B cell (primary cell): ENCODE measurements at regions not wholly inside any gene's neighbourhood (a gene's known extent, or its start where the extent isn't known, plus 50 kb on each side); places are given as distances from the start of the nearest gene placed in this dataset.

Experiments
- ATAC-seq: fragments of 200-7000 bp; cut with Tn5 transposase; one replicate; pipeline ENCODE4 v1.10.0; 2021; ENCODE audit warnings: low read depth, mild to moderate bottlenecking, moderate number of reproducible peaks, moderate library complexity
- CTCF ChIA-PET: fragments of 350-600 bp; sonication (Branson Sonifier 250); formaldehyde crosslinking; loops from one replicate; lab custom pipeline; 2021; ENCODE audit warnings: antibody characterized with exemption, inconsistent platforms; lab: Charles Lee
- POLR2A ChIA-PET: fragments of 350-600 bp; sonication (Branson Sonifier 250); formaldehyde crosslinking; loops from one replicate; lab custom pipeline; 2021; ENCODE audit warnings: antibody characterized with exemption; lab: Charles Lee
- DNase-seq: peaks from one replicate; pipeline ENCODE4 v3.0.0; 2013
- H2AFZ ChIP-seq: 2 replicates; pipeline ENCODE4 v1.6.1; 2012; ENCODE audit warnings: mild to moderate bottlenecking, low read depth, low read length; ENCODE audit not compliant: insufficient read depth, poor library complexity, severe bottlenecking
- H3K27ac ChIP-seq, 2 donors: 1 replicate in 1 of 2; 2 replicates in 1 of 2; pipeline ENCODE4 v1.5.1; 2012 to 2013; ENCODE audit warnings: low read length in 2 of 2, mild to moderate bottlenecking in 2 of 2, moderate library complexity in 1 of 2
- H3K27me3 ChIP-seq, 4 experiments: fragments of 200-600 bp in 1 of 4; sonication (generic) in 1 of 4; replicated peaks in 1 of 4; 1 replicate in 2 of 4; 2 replicates in 2 of 4; pipeline versions ENCODE4 v1.6.1 to v1.7.0; 2013 to 2016; ENCODE audit warnings: low read length in 3 of 4, mild to moderate bottlenecking in 2 of 4, mixed read lengths in 1 of 4, moderate library complexity in 1 of 4; ENCODE audit not compliant: insufficient read depth in 4 of 4, control insufficient read depth in 3 of 4; ENCODE audit errors: control extremely low read depth in 1 of 4
- H3K36me3 ChIP-seq, 2 experiments: replicated peaks in 1 of 2; 1 replicate in 1 of 2; 2 replicates in 1 of 2; pipeline versions ENCODE4 v1.6.1 to v1.7.1; 2013; ENCODE audit warnings: low read length in 1 of 2; ENCODE audit not compliant: insufficient read depth in 2 of 2, control insufficient read depth in 1 of 2; ENCODE audit errors: control extremely low read depth in 1 of 2, extremely low read depth in 1 of 2
- H3K4me1 ChIP-seq, 2 donors: fragments of 200-600 bp in 1 of 2; sonication (generic) in 1 of 2; 1 replicate in 1 of 2; 2 replicates in 1 of 2; pipeline versions ENCODE4 v1.5.1 to v1.6.1; 2013 to 2017; ENCODE audit warnings: low read length in 2 of 2; ENCODE audit not compliant: control insufficient read depth in 2 of 2, insufficient read depth in 2 of 2
- H3K4me2 ChIP-seq: replicated peaks from 2 replicates; pipeline ENCODE3; 2012; ENCODE audit warnings: mild to moderate bottlenecking, low read depth, low read length; ENCODE audit not compliant: poor library complexity, severe bottlenecking
- H3K4me3 ChIP-seq, 5 experiments: fragments of 200-600 bp in 1 of 5; sonication (generic) in 1 of 5; 1 replicate in 3 of 5; 2 replicates in 2 of 5; pipeline versions ENCODE4 v1.5.1 to v1.7.0; 2011 to 2016; ENCODE audit warnings: low read length in 4 of 5, mild to moderate bottlenecking in 4 of 5, low read depth in 2 of 5, control low read depth in 1 of 5, moderate library complexity in 1 of 5; ENCODE audit not compliant: insufficient read depth in 1 of 5; ENCODE audit errors: control extremely low read depth in 1 of 5, extremely low read depth in 1 of 5
- H3K79me2 ChIP-seq: fragments of 200-600 bp; sonication (generic); one replicate; pipeline ENCODE4 v1.6.0; 2016; ENCODE audit warnings: low read length; ENCODE audit not compliant: control insufficient read depth, insufficient read depth
- H3K9ac ChIP-seq: fragments of 200-600 bp; sonication (generic); 2 replicates; pipeline ENCODE4 v1.6.1; 2017; ENCODE audit warnings: mild to moderate bottlenecking, low read length, moderate library complexity
- H3K9me3 ChIP-seq, 3 donors: one replicate each; pipeline versions ENCODE4 v1.6.1 to v1.7.1; 2013; ENCODE audit warnings: low read length in 2 of 3; ENCODE audit not compliant: control insufficient read depth in 2 of 3, insufficient read depth in 1 of 3; ENCODE audit errors: control extremely low read depth in 1 of 3
- H4K20me1 ChIP-seq: 2 replicates; pipeline ENCODE4 v1.6.0; 2012; ENCODE audit warnings: mild to moderate bottlenecking, low read length; ENCODE audit not compliant: insufficient read depth, control insufficient read depth, poor library complexity, severe bottlenecking
- H3K27ac Mint-ChIP-seq: one replicate; pipeline ENCODE4 v1.8.0; 2021; ENCODE audit warnings: mixed read lengths
- H3K27me3 Mint-ChIP-seq: one replicate; pipeline ENCODE4 v1.8.0; 2021; ENCODE audit warnings: mixed read lengths
- H3K4me1 Mint-ChIP-seq: one replicate; pipeline ENCODE4 v1.8.0; 2021; ENCODE audit warnings: mixed read lengths
- H3K4me3 Mint-ChIP-seq: one replicate; pipeline ENCODE4 v1.8.0; 2021; ENCODE audit warnings: mixed read lengths
- H3K9me3 Mint-ChIP-seq: one replicate; pipeline ENCODE4 v1.8.0; 2022; ENCODE audit warnings: mixed read lengths; ENCODE audit not compliant: insufficient read depth
- CTCF ChIP-seq: fragments of 200-600 bp; IDR thresholded peaks from one replicate; pipeline ENCODE4 v1.8.0; 2022; ENCODE audit warnings: antibody characterized with exemption, mild to moderate bottlenecking
- EZH2 ChIP-seq: IDR thresholded peaks from 2 replicates; pipeline ENCODE4 v1.6.1; 2012; ENCODE audit warnings: borderline replicate concordance, low read depth, mild to moderate bottlenecking, moderate library complexity, low read length; ENCODE audit not compliant: insufficient read depth, poor library complexity, severe bottlenecking
- WGBS: methylation state at CpG from one replicate; pipeline ENCODE4 v1.1.5; 2013; ENCODE audit warnings: missing lambda C conversion rate; ENCODE audit not compliant: insufficient coverage; 5-methylcytosine and 5-hydroxymethylcytosine counted together
- intact Hi-C: fragments of 100-400 bp; cut with micrococcal nuclease; formaldehyde crosslinking; loops from one replicate; pipeline ENCODE4 v1.10.0; 2022

- no peak overlapping the region for H3K27ac ChIP-seq
- no peaks in the 10 kb centered on the region for H3K27me3 ChIP-seq
- DNase-seq (no peak), ATAC-seq (no peak)
- H3K4me2 ChIP-seq = no peak overlapping the region
- Mint-ChIP-seq H3K4me1 (no peaks in the 10 kb centered on the region), H3K4me3 (no peak overlapping the region), H3K27ac (no peak overlapping the region), H3K27me3 (no peaks in the 10 kb centered on the region), H3K9me3 (peaks cover 2% of the 10 kb centered on the region)
- H3K4me3 ChIP-seq = no peak overlapping the region
- intact Hi-C loops = no loop called here
- H2AFZ ChIP-seq = no peak overlapping the region
- H3K9ac ChIP-seq = no peak overlapping the region
- ChIA-PET CTCF (no interaction called here), POLR2A (no interaction called here)
- no peaks in the 10 kb centered on the region for H3K9me3 ChIP-seq
- H4K20me1 ChIP-seq = no peaks in the 10 kb centered on the region
- H3K79me2 ChIP-seq = no peaks in the 10 kb centered on the region
- no peaks in the 10 kb centered on the region for H3K4me1 ChIP-seq
- H3K36me3 ChIP-seq = no peaks in the 10 kb centered on the region
- WGBS = no CpG with 5 or more reads among the region's 2 CpGs
- TF ChIP-seq CTCF (no peak), EZH2 (no peak)
Observed at GRCh38 chr14:39673270-39673711, 241.1 kb upstream of the FBXO33 start.

- no peak overlapping the region for H3K4me2 ChIP-seq
- no peak overlapping the region for H2AFZ ChIP-seq
- no CpG with 5 or more reads among the region's 1 CpG for WGBS
- H4K20me1 ChIP-seq = no peaks in the 10 kb centered on the region
- H3K9me3 ChIP-seq = peaks cover 0 to 3% (median 0%) of the 10 kb centered on the region in 3 donors
- H3K36me3 ChIP-seq = no peaks in the 10 kb centered on the region
- H3K4me3 ChIP-seq = no peak overlapping the region
- ATAC-seq (no peak), DNase-seq (no peak)
- Mint-ChIP-seq H3K4me3 (no peak overlapping the region), H3K9me3 (peaks cover 2% of the 10 kb centered on the region), H3K27me3 (no peaks in the 10 kb centered on the region), H3K27ac (no peak overlapping the region), H3K4me1 (no peaks in the 10 kb centered on the region)
- CTCF ChIA-PET = no interaction called here
- H3K27me3 ChIP-seq = no peaks in the 10 kb centered on the region
- H3K4me1 ChIP-seq = no peaks in the 10 kb centered on the region
- no peaks in the 10 kb centered on the region for H3K79me2 ChIP-seq
- no peak overlapping the region for H3K27ac ChIP-seq
- TF ChIP-seq CTCF (no peak), EZH2 (no peak)
- POLR2A ChIA-PET = no interaction called here
- intact Hi-C loops = no loop called here
- H3K9ac ChIP-seq = no peak overlapping the region
Observed at GRCh38 chr14:39668449-39668848, 236.2 kb upstream of the FBXO33 start.
